DOHH2 (cell line): ENCODE measurements at regions not wholly inside any gene's neighbourhood (a gene's known extent, or its start where the extent isn't known, plus 50 kb on each side); places are given as distances from the start of the nearest gene placed in this dataset.

Experiments used
- H3F3A ChIP-seq: fragments of 200-600 bp; sonication (generic), shearing (Covaris generic); 2 replicates; pipeline ENCODE4 v1.6.0; 2016; ENCODE audit warnings: antibody characterized with exemption, mild to moderate bottlenecking; ENCODE audit not compliant: control insufficient read depth, insufficient read depth
- H3K27ac ChIP-seq: fragments of 200-600 bp; sonication (generic); 2 replicates; pipeline ENCODE4 v1.5.1; 2014; ENCODE audit warnings: low read depth, mild to moderate bottlenecking, low read length, moderate library complexity
- H3K27me3 ChIP-seq: fragments of 200-600 bp; sonication (generic); 2 replicates; pipeline ENCODE4 v1.6.1; 2014; ENCODE audit warnings: mild to moderate bottlenecking, low read length, mixed read lengths; ENCODE audit not compliant: control insufficient read depth
- H3K36me3 ChIP-seq: fragments of 200-600 bp; sonication (generic); 2 replicates; pipeline ENCODE4 v1.6.1; 2014; ENCODE audit warnings: mild to moderate bottlenecking, low read length, moderate library complexity, mixed read lengths; ENCODE audit not compliant: control insufficient read depth
- H3K4me1 ChIP-seq: fragments of 200-600 bp; sonication (generic); 2 replicates; pipeline ENCODE4 v1.6.1; 2014; ENCODE audit warnings: mild to moderate bottlenecking, low read length, mixed read lengths; ENCODE audit not compliant: control insufficient read depth
- H3K4me2 ChIP-seq: fragments of 200-600 bp; sonication (generic); 2 replicates; pipeline ENCODE4 v1.6.0; 2014; ENCODE audit warnings: mild to moderate bottlenecking, low read length, moderate library complexity
- H3K4me3 ChIP-seq: fragments of 200-600 bp; sonication (generic); 2 replicates; pipeline ENCODE4 v1.5.1; 2014; ENCODE audit warnings: mild to moderate bottlenecking, low read length, mixed read lengths
- H3K79me2 ChIP-seq: fragments of 200-600 bp; sonication (generic); 2 replicates; pipeline ENCODE4 v1.6.1; 2014; ENCODE audit warnings: mild to moderate bottlenecking, low read length, mixed read lengths; ENCODE audit not compliant: control insufficient read depth
- H3K9me2 ChIP-seq: fragments of 200-600 bp; sonication (generic); replicated peaks from 2 replicates; pipeline ENCODE4 v1.6.1; 2014; ENCODE audit warnings: mild to moderate bottlenecking, low read length, mixed read lengths; ENCODE audit not compliant: control insufficient read depth
- H3K9me3 ChIP-seq: fragments of 200-600 bp; sonication (generic); 2 replicates; pipeline ENCODE4 v1.6.1; 2014; ENCODE audit warnings: antibody characterized with exemption, low read length, mixed read lengths; ENCODE audit not compliant: control insufficient read depth, insufficient read depth
- H4K20me1 ChIP-seq: fragments of 200-600 bp; sonication (generic); 2 replicates; pipeline ENCODE4 v1.6.0; 2014; ENCODE audit warnings: low read depth, mild to moderate bottlenecking, antibody characterized with exemption, low read length, moderate library complexity; ENCODE audit not compliant: control insufficient read depth, insufficient read depth
- CTCF ChIP-seq: fragments of 200-600 bp; sonication (generic); IDR thresholded peaks from one replicate; pipeline ENCODE4 v1.5.1; 2014; ENCODE audit warnings: antibody characterized with exemption, mild to moderate bottlenecking, low read depth, low read length; ENCODE audit not compliant: poor library complexity, severe bottlenecking
- EZH2phosphoT487 ChIP-seq: fragments of 200-600 bp; sonication (generic); IDR thresholded peaks from 2 replicates; pipeline ENCODE4 v1.6.1; 2017; ENCODE audit warnings: borderline replicate concordance, mild to moderate bottlenecking, antibody characterized with exemption, low read length, moderate library complexity, mixed read lengths

DNA sequence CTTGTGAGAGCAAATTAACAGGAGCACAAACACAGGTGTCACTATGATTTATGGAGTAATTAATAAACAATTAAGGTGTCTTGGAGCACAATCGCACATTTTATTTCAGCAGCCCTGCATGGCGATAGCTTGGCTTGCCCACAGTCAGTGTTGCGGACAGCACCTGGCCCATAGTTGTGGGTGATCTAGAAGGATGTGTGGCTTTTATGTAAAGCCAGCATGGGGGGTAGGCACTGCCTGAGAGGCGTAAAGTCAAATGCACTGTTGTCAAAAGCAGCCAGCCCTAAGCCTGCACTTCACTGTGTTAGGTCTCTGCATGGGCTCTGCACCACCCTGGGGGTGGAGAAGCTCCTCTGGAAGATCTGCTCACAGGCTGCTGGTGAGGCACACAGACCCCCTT, 177.4 kb upstream of the PPP2R3A start:
- no peaks in the 10 kb centered on the region for H3F3A ChIP-seq
- H3K27ac ChIP-seq: no peak overlapping the region
- no peaks in the 10 kb centered on the region for H3K27me3 ChIP-seq
- H3K4me1 ChIP-seq: peaks cover 8% of the 10 kb centered on the region; the same call in 1 of the 2 replicates
- no peak for TF ChIP-seq EZH2phosphoT487
- TF ChIP-seq CTCF: no peak
- H3K4me3 ChIP-seq: no peak overlapping the region
- H3K9me3 ChIP-seq: no peaks in the 10 kb centered on the region
- H3K9me2 ChIP-seq: no peaks in the 10 kb centered on the region
- no peaks in the 10 kb centered on the region for H3K36me3 ChIP-seq
- H4K20me1 ChIP-seq: no peaks in the 10 kb centered on the region
- no peaks in the 10 kb centered on the region for H3K79me2 ChIP-seq
- no peak overlapping the region for H3K4me2 ChIP-seq

- Histone ChIP-seq H3K27ac (no peak overlapping the region), H4K20me1 (no peaks in the 10 kb centered on the region), H3K27me3 (no peaks in the 10 kb centered on the region), H3K4me2 (no peak overlapping the region), H3K79me2 (no peaks in the 10 kb centered on the region), H3K4me3 (no peak overlapping the region), H3K9me3 (no peaks in the 10 kb centered on the region), H3F3A (no peaks in the 10 kb centered on the region), H3K4me1 (peaks cover 8% of the 10 kb centered on the region; the same call in 1 of the 2 replicates), H3K36me3 (no peaks in the 10 kb centered on the region), H3K9me2 (no peaks in the 10 kb centered on the region)
- TF ChIP-seq CTCF (no peak), EZH2phosphoT487 (no peak)
These were observed 176.6 kb upstream of the PPP2R3A start for GRCh38 chr3:135788978-135789377.

DNA sequence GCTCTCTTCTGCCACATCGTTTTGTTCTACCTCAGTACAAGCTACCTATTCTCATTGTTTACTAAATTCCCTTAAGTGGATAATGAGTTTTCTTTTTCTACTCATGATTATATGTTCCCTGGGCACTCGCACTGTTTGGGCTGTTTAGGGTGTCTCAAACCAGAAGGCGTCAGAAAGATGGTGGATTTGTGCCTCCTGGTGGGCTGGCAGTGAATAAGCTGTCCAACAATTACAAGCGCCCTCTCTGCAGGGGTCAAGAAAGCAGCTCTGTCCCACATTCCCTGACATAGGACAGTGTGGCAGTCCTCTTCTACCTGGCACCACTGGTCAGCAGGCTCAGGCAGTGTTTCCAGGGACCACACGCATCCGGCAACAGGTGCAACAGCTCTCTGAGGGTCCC, 173.4 kb upstream of the PPP2R3A start:
- TF ChIP-seq CTCF (no peak), EZH2phosphoT487 (no peak)
- H3K4me1 ChIP-seq: no peaks in the 10 kb centered on the region
- H3K79me2 ChIP-seq: no peaks in the 10 kb centered on the region
- no peaks in the 10 kb centered on the region for H3F3A ChIP-seq
- H4K20me1 ChIP-seq: no peaks in the 10 kb centered on the region
- H3K9me2 ChIP-seq: no peaks in the 10 kb centered on the region
- no peak overlapping the region for H3K4me3 ChIP-seq
- no peak overlapping the region for H3K4me2 ChIP-seq
- H3K9me3 ChIP-seq: no peaks in the 10 kb centered on the region
- H3K27me3 ChIP-seq: no peaks in the 10 kb centered on the region
- H3K27ac ChIP-seq: no peak overlapping the region
- no peaks in the 10 kb centered on the region for H3K36me3 ChIP-seq
